GM23248 (cell line): ENCODE measurements at regions not wholly inside any gene's neighbourhood (a gene's known extent, or its start where the extent isn't known, plus 50 kb on each side); places are given as distances from the start of the nearest gene placed in this dataset.

Source experiments
- EZH2 ChIP-seq: fragments of 200-600 bp; sonication (generic); IDR thresholded peaks from 2 replicates; pipeline ENCODE4 v1.6.1; 2018; ENCODE audit warnings: antibody characterized with exemption, mild to moderate bottlenecking; ENCODE audit not compliant: insufficient read depth, poor library complexity, severe bottlenecking
- EZH2phosphoT487 ChIP-seq: fragments of 200-600 bp; sonication (generic); IDR thresholded peaks from 2 replicates; pipeline ENCODE4 v1.6.1; 2018; ENCODE audit warnings: antibody characterized with exemption, moderate library complexity, mild to moderate bottlenecking, low read depth; ENCODE audit not compliant: insufficient read depth

DNA sequence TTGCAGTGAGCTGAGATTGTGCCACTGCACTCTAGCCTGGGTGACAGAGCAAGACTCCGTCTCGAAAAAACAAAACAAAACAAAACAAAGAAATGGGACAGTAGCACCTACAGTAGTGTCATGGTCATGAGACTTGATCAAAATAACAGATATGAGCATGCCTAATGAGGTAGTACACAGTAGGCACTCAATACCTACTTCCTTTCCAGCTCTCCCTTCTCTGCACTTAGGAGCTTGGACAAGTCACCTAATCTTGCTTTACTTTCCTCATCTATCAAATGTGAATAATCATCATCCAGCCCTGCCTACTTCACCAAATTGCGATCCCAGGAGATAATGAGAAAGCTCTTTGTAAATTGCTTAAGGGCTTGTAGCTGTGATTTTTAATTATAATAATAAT, 55.4 kb upstream of the EPB41L1 start:
- TF ChIP-seq EZH2: no peak
- TF ChIP-seq EZH2phosphoT487: no peak
